Skeletal muscle satellite cell (primary cell): ENCODE measurements at regions not wholly inside any gene's neighbourhood (a gene's known extent, or its start where the extent isn't known, plus 50 kb on each side); places are given as distances from the start of the nearest gene placed in this dataset. TPM values are rescaled to one million over a fixed set of nuclear protein-coding genes. Genes with fewer than 3 reads are reported as not detected.

Experiments used
- H3K27me3 ChIP-seq: 2 replicates; pipeline ENCODE4 v1.7.0; 2013; ENCODE audit warnings: low read length; ENCODE audit not compliant: control insufficient read depth, insufficient read depth
- H3K36me3 ChIP-seq: 2 replicates; pipeline ENCODE4 v1.7.0; 2013; ENCODE audit warnings: mild to moderate bottlenecking, control low read depth, low read length; ENCODE audit not compliant: insufficient read depth
- H3K4me1 ChIP-seq: 2 replicates; pipeline ENCODE4 v1.7.0; 2013; ENCODE audit warnings: low read length; ENCODE audit not compliant: control insufficient read depth, insufficient read depth
- H3K4me2 ChIP-seq: 2 replicates; pipeline ENCODE4 v1.7.0; 2013; ENCODE audit warnings: mild to moderate bottlenecking, low read length
- H3K4me3 ChIP-seq: 2 replicates; pipeline ENCODE4 v1.7.0; 2013; ENCODE audit warnings: low read length
- H3K9ac ChIP-seq: 2 replicates; pipeline ENCODE4 v1.7.0; 2013; ENCODE audit warnings: mild to moderate bottlenecking, low read depth, low read length, moderate library complexity
- H3K9me3 ChIP-seq: replicated peaks from 2 replicates; pipeline ENCODE4 v1.7.0; 2013; ENCODE audit warnings: mild to moderate bottlenecking, control low read depth, low read length
- small RNA-seq: library from RNA; depleted of rRNA; stranded (forward); fragments of <200 nt; gene quantifications from one replicate; pipeline ENCODE3, GENCODE V24; 2012

GRCh38 chr14:47785058-47785457, 109.7 kb upstream of the MDGA2 start:
- Histone ChIP-seq H3K27me3 (no peaks in the 10 kb centered on the region), H3K4me2 (no peak overlapping the region), H3K9ac (no peak overlapping the region), H3K36me3 (no peaks in the 10 kb centered on the region), H3K9me3 (no peaks in the 10 kb centered on the region), H3K4me3 (no peak overlapping the region), H3K4me1 (no peaks in the 10 kb centered on the region)

- Histone ChIP-seq H3K4me3 (no peak overlapping the region), H3K4me1 (no peaks in the 10 kb centered on the region), H3K9me3 (peaks cover 3% of the 10 kb centered on the region), H3K27me3 (no peaks in the 10 kb centered on the region), H3K36me3 (no peaks in the 10 kb centered on the region), H3K4me2 (no peak overlapping the region), H3K9ac (no peak overlapping the region)
These were observed 103.2 kb upstream of the MDGA2 start for GRCh38 chr14:47778631-47779030.

DNA sequence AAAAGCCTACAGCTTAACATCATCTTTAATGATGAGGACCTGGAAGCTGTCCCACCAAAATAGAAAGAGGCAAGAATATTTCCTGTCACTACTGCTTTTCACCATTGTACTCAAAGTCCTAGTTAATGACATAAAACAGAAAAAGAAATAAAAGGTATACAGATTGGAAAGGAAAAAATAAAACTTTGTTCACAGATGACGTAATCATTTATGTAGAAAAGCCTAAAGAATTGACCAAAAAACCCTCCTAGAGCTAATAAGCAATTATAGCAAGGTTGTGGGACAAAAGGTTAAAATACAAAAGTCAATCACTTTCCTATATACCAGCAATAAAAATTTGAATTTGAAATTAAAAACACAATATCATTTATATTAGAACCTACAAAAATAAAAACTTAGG, 97.2 kb upstream of the MDGA2 start:
- Histone ChIP-seq H3K4me1 (no peaks in the 10 kb centered on the region), H3K9me3 (peaks cover 3% of the 10 kb centered on the region), H3K4me2 (no peak overlapping the region), H3K4me3 (no peak overlapping the region), H3K36me3 (no peaks in the 10 kb centered on the region), H3K27me3 (no peaks in the 10 kb centered on the region), H3K9ac (no peak overlapping the region)

- Histone ChIP-seq H3K4me2 (no peak overlapping the region), H3K27me3 (no peaks in the 10 kb centered on the region), H3K9me3 (peaks cover 7% of the 10 kb centered on the region), H3K4me1 (no peaks in the 10 kb centered on the region), H3K36me3 (no peaks in the 10 kb centered on the region), H3K4me3 (no peak overlapping the region), H3K9ac (no peak overlapping the region)
These were observed 87.9 kb upstream of the MDGA2 start for GRCh38 chr14:47763188-47763854.

DNA sequence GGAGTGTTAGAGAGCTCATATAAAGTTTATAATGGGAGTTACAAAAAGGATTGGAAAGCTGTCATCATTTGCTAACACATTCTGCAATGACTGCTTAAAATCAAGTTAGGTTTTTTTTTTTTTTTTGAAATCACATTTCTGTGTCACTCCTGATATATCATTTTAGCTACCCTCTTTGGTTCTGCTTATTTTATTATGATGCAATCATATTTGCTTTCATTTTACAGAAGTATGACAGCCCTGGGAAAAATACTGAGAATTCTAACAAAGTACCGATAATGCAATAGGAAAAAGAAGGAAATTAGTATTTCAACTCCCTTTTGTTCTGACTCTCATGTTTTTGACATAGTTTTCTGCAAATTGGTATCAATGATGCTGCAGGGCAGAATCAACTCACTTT, 71.6 kb upstream of the MDGA2 start:
- Histone ChIP-seq H3K9me3 (no peaks in the 10 kb centered on the region), H3K4me2 (no peak overlapping the region), H3K27me3 (no peaks in the 10 kb centered on the region), H3K36me3 (no peaks in the 10 kb centered on the region), H3K4me1 (no peaks in the 10 kb centered on the region), H3K9ac (no peak overlapping the region), H3K4me3 (no peak overlapping the region)

GRCh38 chr14:47744155-47744554, 68.8 kb upstream of the MDGA2 start:
- Histone ChIP-seq H3K27me3 (no peaks in the 10 kb centered on the region), H3K9me3 (no peaks in the 10 kb centered on the region), H3K36me3 (no peaks in the 10 kb centered on the region), H3K4me1 (no peaks in the 10 kb centered on the region), H3K4me3 (no peak overlapping the region), H3K4me2 (no peak overlapping the region), H3K9ac (no peak overlapping the region)

DNA sequence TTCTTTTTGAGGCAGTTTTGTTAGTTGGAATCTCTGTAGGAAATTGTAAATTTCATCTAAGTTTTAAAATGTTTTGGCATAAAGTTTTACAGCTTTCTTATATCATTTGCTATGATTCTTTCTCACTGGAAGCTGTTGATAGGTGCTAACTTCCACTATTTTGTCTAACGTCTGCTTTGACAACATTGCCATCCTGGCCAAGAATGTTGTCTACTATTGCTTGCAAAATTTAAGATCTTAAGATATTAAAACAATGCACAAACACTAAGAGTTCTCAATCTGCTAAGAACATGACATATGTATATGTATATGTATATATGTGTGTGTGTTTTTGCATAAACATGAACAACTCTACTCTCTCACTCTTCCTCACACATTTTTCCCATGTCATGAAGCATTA, 64.1 kb upstream of the MDGA2 start:
- Histone ChIP-seq H3K4me3 (no peak overlapping the region), H3K9ac (no peak overlapping the region), H3K27me3 (no peaks in the 10 kb centered on the region), H3K36me3 (no peaks in the 10 kb centered on the region), H3K4me1 (no peaks in the 10 kb centered on the region), H3K4me2 (no peak overlapping the region), H3K9me3 (no peaks in the 10 kb centered on the region)

GRCh38 chr14:47730296-47730695, 54.9 kb upstream of the MDGA2 start:
- Histone ChIP-seq H3K27me3 (no peaks in the 10 kb centered on the region), H3K9ac (no peak overlapping the region), H3K4me1 (no peaks in the 10 kb centered on the region), H3K4me3 (no peak overlapping the region), H3K9me3 (peaks cover 7% of the 10 kb centered on the region), H3K36me3 (no peaks in the 10 kb centered on the region), H3K4me2 (no peak overlapping the region)

Small RNAs in the stretch of these regions (small RNA-seq; reads per million reads assigned to genes)
- gene AL121576.1 (not detected), gene AL512360.1 (not detected), gene MIR548Y (not detected), gene RNU6-297P (not detected)
